ENCODE measurements at regions not wholly inside any gene's neighbourhood (a gene's known extent, or its start where the extent isn't known, plus 50 kb on each side); places are given as distances from the start of the nearest gene placed in this dataset.
"Not testable (repeated sequence)": the region's sequence is repeated elsewhere in the genome, so short reads cannot be mapped to it uniquely, and the experiment has no call there.

DNA sequence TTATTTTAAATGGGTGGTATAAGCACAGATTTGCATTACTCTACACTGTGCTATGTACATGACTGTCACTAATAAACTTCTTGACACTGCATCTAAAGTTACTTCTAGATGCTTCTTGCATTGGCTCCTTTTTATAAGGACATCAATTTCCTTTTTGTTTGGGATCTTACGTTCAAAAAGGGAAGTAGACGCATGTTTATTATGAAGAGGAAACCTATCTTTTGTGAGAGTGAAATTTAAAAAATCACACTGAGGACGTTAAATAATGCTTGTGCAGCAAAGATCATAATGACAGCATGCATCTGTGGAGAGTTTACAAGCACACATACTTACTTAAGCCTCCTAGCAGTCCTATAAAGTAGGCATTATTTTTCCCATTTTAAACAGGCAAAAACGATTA, 479.5 kb downstream of the CD83 start:
- no peak for DNase-seq (ENCODE audit: low read depth in 2 of 2)

DNA sequence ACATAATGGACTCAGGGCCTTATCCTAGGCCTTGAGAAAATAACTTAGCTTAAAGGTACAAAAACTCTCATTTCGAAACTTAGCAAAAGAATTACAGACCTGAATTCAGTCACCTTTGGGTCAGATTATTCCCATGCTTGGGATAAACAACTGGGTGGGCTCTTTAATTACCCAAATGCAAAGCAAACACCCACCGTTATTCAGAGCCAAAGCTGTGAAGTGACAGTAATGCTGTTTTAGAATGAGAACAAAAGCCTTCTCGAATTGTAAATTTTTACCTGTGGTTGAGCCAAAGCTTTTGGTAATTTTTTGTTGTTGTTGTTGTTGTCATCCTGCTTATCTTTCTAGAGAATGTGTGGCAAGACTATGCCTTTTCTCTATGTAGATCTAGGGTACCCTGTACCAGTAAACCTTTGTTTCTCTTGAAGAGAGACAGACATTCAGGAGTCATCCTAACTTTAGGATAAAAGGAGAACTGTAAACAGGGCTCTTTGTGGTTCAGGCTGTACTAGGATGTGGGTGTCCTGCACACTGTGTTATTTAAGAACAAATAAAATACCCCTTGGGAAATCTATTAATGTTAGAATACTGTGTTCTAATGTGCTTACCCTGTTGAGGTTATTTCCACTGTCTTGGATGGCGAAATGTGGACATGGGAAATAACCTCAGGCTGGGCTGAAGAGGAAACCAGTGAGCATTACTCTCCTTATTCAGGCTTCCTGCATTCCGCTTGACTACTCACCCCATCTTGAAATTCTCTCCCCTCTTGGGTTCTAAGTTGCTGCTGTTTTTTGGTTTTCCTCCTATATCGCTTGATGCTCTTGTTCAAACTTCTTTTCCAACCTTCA, 480.7 kb downstream of the CD83 start:
- DNase-seq (ENCODE audit: low read depth in 2 of 2), result no peak

DNA sequence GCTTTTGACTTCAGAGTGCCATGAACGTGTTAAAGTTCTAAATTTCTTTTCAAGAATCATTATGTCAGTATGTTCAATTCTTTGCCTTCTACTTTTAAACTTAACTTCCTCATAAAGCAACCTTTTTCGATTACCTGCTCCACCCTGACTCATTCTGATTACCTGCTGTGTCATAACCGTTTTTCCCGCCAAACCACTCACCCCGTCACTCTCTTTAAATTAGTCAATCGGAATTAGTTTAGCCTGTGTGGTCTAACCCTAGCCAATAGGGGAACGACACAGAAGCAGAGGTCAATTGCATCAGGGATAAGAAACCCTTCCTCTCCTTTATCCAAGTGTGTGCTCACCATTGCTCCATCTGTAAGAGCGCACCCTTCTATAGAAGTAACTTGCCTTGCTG, 482.7 kb downstream of the CD83 start:
- DNase-seq (ENCODE audit: low read depth in 2 of 2), result not testable (repeated sequence)

DNA sequence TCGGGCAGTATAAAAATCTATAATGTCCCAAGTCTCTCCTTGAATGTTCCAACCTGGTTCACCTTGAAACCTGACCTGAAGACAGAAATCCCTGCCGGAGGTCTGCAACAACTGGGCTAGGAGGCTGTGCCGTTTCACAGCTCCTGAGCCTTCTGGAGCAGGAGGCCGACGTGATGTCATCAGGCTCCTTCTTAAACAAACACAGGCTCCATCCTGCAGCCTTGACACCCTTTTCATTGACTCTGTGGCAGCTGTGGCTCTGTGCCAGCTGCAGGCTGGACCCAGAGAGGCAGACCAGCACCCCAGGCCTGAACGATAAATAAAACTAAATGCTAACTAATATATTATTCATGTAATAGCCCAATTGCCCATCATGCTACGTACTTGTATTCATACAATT, 483.9 kb downstream of the CD83 start:
- no peak for DNase-seq (ENCODE audit: low read depth in 2 of 2)

DNA sequence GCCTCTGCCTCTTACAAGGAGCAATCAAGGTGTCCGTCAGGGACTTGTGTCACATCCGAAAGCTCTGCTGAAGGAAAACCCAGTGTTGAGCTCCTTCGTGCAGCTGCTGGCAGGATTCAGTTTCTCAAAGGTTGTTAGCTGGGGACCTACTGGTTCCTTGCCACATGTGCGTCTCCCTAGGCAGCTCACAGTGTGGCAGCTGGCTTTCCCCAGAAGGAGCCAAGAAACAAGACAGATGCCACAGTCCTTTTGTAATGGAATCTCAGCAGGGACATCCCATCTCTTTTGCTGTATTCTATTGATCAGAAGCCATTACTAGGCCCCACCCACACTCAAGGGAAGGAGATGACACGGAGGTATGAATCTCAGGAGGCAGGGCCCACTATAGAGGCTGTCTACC, 488.8 kb downstream of the CD83 start:
- DNase-seq (ENCODE audit: low read depth in 2 of 2), result no peak

DNA sequence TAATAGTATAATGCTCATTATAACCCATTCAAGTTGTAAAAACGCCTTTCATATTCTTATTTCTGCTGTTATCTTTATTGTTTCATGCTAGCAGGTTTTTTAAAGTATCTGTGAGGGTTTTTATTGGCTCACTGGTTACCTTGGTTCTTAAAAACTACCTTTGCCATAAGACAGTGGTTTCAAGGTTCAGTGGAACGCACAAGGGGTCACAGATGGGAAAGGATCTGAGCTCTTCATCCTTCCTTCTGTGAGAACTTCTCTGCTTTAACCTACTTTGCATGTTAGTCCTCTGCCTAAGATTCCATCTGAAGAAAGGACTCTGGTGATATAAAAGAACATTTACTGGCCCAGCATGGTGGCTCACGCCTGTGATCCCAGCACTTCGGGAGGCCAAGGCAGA, 492.6 kb downstream of the CD83 start:
- DNase-seq (ENCODE audit: low read depth in 2 of 2), result no peak

DNA sequence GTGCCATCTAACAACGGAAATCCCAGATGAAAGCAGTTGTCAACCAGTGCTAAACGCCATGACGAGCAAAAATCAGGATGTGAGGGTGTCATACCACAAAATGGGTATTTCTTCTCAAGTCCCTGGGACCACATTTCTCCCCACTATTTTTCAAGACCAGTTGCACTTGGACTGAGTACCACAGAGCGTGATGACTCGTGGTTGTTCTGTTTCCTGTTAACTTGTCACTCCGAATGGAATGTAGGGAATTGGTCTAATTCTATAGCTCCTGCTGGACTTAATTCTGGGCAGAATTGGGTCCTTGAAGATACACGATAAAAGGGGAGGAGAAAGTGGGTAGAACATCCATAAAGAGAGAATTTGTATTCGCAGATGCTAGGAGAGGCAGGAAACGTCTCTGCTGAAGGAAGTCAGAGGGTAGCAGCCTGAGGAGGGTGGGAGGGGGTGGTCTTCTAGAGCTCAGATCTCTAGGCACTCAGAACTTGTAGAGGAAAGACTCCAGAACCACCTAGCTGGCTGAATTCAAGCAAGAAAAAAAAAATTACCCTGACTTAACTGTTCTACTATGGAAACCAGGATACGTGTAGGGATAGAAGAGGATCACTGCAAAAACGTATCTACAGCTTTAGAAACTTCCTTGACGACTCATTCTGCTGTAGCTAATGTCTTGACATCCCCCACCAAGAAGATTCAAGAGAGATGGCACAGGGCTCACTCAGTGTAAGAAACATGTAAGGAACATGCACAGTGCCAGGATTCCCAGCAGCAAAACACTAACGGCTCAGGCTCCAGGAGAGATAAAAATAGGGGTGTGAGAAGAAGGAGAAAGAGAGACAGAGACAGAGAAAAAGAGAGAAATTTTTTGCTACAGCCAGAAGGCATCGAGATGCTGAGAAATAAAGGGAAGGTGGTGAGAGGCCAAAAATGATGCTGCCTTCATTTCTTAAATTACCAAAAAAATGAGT, 494.7 kb downstream of the CD83 start:
- DNase-seq (ENCODE audit: low read depth in 2 of 2), result no peak

DNA sequence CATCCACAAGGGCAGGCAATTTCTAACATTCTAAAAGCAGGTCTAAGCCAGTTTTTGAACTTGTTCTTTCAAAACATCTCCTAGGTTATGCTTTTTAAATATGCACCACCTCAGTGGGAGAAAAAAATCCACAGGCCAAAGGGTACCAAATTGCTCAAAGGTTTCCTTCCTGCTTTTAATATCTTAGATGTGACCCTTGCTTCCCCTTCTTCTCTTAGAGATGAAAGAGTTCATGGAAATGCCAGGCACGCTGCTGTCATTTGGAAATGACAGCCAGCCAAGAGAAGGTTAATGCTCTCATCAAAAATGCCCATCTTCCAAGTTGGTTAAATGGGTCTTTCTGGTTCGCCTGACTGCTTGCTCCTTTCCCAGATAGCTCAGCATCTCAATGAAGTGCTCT, 497.1 kb downstream of the CD83 start:
- DNase-seq (ENCODE audit: low read depth in 2 of 2), result no peak

DNA sequence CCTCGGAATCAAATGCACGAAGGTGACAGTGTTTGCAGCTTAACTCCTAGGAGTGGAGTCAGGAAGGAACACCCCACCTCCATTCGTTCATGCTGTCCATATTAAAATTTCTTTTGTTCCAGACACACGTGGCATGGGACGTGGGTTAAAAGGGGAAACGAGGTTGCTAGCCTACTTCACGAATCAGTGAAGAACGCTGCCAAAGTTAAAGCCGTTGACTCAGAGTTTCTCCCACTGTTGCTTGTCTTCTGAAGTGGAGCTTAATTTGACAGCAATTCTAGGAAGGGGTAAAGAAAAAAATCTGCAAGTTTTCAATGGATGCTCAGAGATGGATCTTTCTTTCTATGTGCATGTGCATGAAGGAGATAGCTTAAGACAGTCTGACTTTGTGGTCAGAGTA, 499.1 kb downstream of the CD83 start:
- no peak for DNase-seq (ENCODE audit: low read depth in 2 of 2)

DNA sequence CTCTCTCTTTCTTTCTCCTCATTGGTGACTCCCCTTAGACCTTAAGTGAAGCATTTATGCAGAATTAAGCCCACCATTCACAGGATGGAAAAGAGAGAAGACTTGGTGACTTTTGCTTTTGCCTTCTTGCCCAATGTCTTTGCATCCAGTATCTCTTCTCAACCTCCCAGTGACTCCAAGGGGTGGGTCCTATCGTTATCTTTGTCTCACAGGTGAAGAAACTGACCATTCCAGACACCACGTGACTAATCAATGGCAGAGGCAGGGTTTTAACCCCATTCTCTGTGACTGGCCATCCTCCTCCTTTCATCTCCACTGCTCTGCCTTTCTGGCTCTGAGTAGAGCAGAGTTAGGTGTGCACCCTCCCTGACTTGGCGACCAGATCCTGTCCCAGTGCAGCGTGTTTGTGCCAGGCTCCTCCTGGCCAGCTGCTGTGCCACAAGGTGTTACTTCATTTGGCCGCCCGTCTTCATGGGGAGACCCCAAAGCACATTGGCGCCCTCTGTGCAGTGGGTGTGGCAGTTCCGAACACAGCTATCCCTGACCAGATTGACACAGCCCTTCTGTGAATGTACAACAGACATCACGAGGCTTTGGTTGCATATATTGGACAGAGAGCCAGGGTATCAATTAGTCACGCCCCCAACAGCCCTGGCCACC, 501.3 kb downstream of the CD83 start:
- DNase-seq (ENCODE audit: low read depth in 2 of 2), result no peak

DNA sequence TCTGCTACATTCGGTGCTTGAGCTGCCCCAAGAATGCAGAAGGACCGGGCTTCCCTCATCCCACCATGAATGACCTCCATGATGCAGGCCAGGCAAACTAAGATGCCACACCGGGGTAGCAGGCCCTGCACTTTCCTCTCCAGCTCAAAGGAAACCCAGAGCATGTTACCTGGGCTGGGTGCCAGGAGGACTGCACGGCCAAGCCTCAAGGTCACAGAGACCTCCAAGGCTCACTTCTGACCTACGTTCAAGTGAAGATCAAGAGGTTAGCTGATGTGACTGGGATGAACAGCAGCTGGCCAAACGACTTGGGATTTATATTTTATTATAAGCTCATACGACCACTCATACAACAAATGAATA, 501.8 kb downstream of the CD83 start:
- no peak for DNase-seq (ENCODE audit: low read depth in 2 of 2)

DNA sequence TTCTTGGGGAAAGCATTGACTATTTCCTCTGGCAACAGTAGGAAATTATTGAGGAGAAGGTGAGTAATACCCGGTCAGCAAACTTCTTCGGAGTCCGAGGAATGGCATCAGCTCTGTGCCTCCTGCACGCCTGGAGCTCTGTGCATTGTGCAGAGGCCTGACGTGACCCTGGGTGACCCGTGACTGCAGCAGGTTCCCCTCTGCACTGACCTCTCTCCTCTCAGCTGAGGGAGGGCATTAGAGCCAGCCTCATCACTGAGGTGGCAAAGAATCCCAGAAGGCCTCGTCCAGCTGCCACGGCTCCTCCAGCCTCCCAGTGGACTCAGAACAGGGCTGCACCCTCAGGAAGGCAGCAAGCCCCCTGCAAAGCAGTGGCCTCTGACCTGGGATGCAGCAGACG, 502.9 kb downstream of the CD83 start:
- no peak for DNase-seq (ENCODE audit: low read depth in 2 of 2)

DNA sequence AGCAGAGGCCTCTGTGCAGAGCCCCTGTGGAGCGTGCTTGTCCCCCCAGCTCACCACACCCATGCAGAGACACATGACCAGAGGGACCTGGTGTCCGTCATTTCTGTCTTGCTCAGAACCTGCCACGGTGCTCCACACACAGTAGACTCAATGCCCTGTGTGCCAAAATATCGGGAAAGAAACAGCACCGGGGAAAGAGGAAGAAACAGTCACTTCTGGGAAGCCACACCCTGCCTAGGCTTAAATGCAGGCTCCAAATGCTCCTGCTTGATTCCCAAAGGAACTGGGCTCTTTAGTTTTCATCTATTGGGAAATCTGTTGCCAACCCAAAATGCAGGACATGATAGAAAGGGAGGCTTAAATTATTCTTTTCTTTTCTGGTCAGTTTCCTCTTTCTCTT, 503.9 kb downstream of the CD83 start:
- no peak for DNase-seq (ENCODE audit: low read depth in 2 of 2)

DNA sequence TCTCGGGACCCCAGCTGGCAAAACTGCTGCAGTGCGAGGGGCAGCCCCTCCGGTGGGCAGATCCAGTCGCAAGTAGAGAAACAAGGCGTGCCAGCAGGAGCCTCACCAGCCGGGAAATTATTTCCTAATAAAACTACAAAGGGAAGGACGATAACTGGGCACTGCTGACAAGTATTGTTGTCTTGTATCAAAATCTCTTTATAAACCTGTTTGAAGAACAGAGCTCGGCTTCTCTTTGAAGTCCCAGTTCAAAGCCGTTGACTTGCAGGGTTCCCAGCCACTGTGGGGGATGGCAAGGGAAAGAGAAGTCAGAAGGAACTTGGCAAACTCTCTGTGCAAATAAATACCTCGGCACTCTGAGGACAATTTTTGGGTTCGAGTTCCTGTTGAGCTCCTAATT, 504.5 kb downstream of the CD83 start:
- no peak for DNase-seq (ENCODE audit: low read depth in 2 of 2)

DNA sequence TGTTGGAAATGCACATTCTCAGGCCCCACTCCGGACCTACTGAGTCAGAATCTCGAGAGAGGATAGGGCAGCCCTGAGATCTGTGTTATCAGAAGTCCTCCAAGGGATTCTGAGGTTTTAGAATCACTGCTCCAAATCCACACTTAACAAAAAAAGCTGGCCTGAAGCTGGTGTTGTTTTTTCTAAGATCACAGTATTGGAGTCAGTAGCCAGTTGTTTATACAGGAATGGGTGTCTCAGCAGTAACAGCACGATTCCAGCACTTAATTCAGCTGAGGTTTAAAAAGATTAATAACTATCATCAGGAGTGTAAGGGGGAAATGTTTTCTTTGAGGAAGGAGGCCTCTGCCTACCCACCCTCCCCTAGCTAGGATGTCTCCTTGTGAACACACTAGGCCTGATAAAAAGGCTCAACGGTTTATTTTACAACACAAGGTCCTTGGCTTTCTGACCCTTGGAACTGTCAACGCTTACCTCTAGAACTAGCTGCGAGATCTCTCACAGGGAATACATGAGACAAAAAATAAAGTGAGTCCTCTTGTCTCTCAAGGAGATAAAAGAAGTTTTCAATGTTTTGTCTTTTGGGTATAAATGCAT, 505.4 kb downstream of the CD83 start:
- no peak for DNase-seq (ENCODE audit: low read depth in 2 of 2)

DNA sequence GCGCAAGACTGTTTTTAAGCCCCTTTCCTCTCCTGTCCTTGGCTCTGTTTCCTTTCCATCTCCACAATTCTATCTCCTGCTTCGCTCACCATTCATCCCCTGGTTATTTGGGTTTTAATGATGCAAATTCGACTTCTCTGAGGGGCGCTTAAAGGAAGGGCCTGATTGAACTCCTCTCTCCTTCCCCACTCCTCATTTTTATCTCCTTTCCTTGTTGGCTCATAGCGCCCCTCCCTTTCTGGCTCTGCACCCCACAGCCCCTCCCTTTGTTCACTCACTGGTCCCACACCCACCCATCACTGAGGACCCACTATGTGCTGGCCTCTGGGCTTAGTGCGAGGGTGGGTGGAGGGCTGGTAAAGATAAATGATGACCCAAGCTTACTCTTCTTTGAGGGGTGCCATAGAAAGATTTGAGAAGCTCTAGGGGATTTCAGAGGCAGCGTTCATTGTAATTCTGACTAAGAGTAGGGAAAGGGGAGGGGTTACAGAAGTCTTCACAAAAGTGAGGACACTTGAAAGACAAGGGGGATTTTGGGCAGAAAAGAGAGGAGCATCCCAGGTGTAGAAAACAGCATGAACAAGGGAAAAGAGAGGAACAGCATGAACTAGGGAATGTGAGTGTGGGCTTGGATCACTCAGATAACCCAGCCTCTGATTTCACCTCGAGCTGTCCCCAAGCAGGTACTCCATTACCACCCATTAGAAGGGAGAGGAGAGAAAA, 507.8 kb downstream of the CD83 start:
- DNase-seq (ENCODE audit: low read depth in 2 of 2), result no peak

DNA sequence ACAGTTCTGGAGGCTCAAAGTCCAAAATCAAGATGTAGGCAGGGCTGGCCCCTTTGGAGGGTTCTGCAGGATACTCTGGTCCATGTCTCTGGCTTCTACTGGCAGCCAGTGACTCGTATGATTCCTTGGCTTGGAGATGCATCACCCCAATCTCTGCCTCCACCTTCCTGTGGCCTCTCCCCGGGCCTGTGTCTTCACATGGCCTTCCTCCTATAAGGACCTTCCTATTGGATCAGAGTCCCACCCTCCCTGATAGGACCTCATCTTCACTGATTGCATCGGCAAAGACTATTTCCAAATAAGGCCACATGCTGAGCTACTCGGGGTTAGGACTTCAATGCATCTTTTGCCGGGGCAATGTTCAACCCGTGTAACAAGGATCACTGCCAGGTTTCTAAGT, 509.0 kb downstream of the CD83 start:
- DNase-seq (ENCODE audit: low read depth in 2 of 2), result no peak

DNA sequence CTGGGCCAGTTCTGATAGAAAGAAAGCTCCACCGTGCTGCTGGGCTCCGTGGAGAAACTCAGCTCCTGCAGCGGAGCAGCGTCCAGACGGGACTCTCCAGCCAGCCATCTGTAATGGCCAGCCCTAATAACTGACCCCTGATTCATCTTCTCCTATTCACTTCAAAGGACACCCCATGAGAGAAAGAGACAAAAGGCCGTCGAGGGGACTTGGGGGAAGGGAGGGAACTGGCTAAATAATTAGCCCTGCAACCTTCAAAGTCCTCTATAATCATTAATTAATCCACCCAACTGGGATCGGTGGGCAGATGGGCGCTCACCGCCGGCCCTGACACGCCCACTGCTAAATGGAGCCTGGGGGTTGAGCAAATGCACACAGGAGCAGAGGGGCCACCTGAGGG, 512.4 kb downstream of the CD83 start:
- no peak for DNase-seq (ENCODE audit: low read depth in 2 of 2)

DNA sequence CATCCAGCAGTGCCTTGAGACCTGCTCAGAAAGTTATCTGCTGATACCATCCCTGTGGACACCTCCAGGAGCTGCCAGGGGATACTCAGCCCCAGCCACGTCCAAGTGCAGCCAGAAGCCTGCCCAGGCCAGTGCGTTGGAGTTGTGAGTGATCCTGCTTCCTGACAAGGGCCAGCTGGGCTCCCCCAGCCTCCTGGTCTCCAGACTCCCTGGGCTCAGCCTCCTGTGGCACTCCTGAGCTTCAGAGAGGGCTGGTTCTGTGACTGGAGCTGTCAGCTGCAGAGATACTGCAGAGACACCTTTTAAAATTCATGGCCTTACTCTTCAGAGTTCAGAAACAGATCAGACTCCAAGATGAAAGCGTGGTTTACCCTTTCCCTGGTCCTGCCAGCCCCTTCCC, 515.9 kb downstream of the CD83 start:
- DNase-seq (ENCODE audit: low read depth in 2 of 2), result no peak

DNA sequence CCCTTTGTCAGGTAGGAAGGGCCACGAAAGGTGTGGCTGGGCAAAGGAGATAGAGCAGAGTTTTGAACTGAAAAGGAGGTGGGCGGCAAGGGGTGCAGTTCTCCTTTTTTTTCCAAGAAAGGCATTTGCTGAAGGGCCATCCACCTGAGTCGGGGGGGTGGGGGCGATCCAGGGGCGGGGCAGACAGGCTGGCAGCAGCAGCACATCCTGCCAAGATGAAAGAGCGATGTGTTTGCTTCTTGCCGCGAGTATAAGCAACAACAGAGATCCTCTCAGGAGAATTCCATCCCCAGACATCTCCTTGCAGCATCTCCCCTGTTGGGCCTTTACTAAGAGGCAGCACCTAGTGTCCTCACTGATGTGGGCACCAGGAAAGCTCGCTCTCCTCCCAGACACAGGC, 516.5 kb downstream of the CD83 start:
- DNase-seq (ENCODE audit: low read depth in 2 of 2), result no peak

DNA sequence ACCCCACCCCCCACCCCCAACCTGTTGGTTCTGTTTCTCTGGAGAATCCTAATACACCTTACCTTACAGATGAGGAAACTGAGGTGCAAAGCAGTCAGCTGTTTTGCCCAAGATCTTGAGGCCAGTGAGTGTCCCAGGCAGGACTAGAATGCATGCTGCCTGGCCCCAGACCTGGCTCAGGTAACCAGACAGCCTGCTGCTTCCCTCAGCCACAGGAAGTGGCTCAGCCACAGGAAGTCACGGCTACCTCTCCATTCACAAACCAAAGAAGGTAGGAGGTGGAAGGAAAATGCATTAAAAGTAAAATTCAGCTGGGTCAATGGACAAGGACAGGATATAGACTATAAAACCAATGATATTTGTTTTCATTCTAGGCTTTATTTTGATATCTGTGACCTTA, 517.6 kb downstream of the CD83 start:
- no peak for DNase-seq (ENCODE audit: low read depth in 2 of 2)
